Neural crest cell (in vitro differentiated cells): ENCODE measurements at regions not wholly inside any gene's neighbourhood (a gene's known extent, or its start where the extent isn't known, plus 50 kb on each side); places are given as distances from the start of the nearest gene placed in this dataset.

Experiments
- DNase-seq: peaks from one replicate; pipeline ENCODE4 v3.0.0; 2021; ENCODE audit warnings: low read depth, mixed read lengths, low spot score
- H3K27ac Mint-ChIP-seq: one replicate; pipeline ENCODE4 v1.8.0; 2021; ENCODE audit warnings: mild to moderate bottlenecking, mixed read lengths; ENCODE audit not compliant: unreplicated experiment
- H3K27me3 Mint-ChIP-seq: 2 replicates; pipeline ENCODE4 v1.8.0; 2021; ENCODE audit warnings: low read depth, mild to moderate bottlenecking, mixed read lengths
- H3K36me3 Mint-ChIP-seq: 2 replicates; pipeline ENCODE4 v1.8.0; 2021; ENCODE audit warnings: low read depth, mild to moderate bottlenecking, mixed read lengths
- H3K4me1 Mint-ChIP-seq: 2 replicates; pipeline ENCODE4 v1.8.0; 2021; ENCODE audit warnings: mixed read lengths
- H3K4me3 Mint-ChIP-seq: one replicate; pipeline ENCODE4 v1.8.0; 2021; ENCODE audit warnings: mild to moderate bottlenecking, mixed read lengths
- H3K9me3 Mint-ChIP-seq: 2 replicates; pipeline ENCODE4 v1.8.0; 2021; ENCODE audit warnings: mixed read lengths
- CTCF ChIP-seq: fragments of 200-600 bp; sonication (generic); conservative IDR thresholded peaks from 2 replicates; pipeline ENCODE4 v1.5.0; 2021; ENCODE audit warnings: antibody characterized with exemption, mild to moderate bottlenecking

GRCh38 chr13:112182251-112182650, 115.3 kb downstream of the SOX1 start:
- H3K4me3 Mint-ChIP-seq: no peak overlapping the region
- no peaks in the 10 kb centered on the region for H3K27me3 Mint-ChIP-seq
- H3K27ac Mint-ChIP-seq: no peak overlapping the region
- no peak for DNase-seq
- no peak for TF ChIP-seq CTCF
- H3K9me3 Mint-ChIP-seq: no peaks in the 10 kb centered on the region
- no peaks in the 10 kb centered on the region for H3K36me3 Mint-ChIP-seq
- peaks cover 15% of the 10 kb centered on the region for H3K4me1 Mint-ChIP-seq

- H3K36me3 Mint-ChIP-seq: no peaks in the 10 kb centered on the region
- peaks cover 15% of the 10 kb centered on the region for H3K4me1 Mint-ChIP-seq
- H3K27me3 Mint-ChIP-seq: no peaks in the 10 kb centered on the region
- no peak overlapping the region for H3K27ac Mint-ChIP-seq
- DNase-seq: no peak
- H3K4me3 Mint-ChIP-seq: no peak overlapping the region
- TF ChIP-seq CTCF: no peak
- H3K9me3 Mint-ChIP-seq: no peaks in the 10 kb centered on the region
These were observed 116.0 kb downstream of the SOX1 start for GRCh38 chr13:112182846-112183531.

- no peak for DNase-seq
- Mint-ChIP-seq H3K27me3 (no peaks in the 10 kb centered on the region), H3K27ac (no peak overlapping the region), H3K36me3 (no peaks in the 10 kb centered on the region), H3K4me1 (peaks cover 15% of the 10 kb centered on the region), H3K9me3 (no peaks in the 10 kb centered on the region), H3K4me3 (no peak overlapping the region)
- TF ChIP-seq CTCF: no peak
These were observed 116.7 kb downstream of the SOX1 start for GRCh38 chr13:112183532-112184090.

- DNase-seq: no peak
- TF ChIP-seq CTCF: no peak
- H3K36me3 Mint-ChIP-seq: no peaks in the 10 kb centered on the region
- no peak overlapping the region for H3K27ac Mint-ChIP-seq
- H3K9me3 Mint-ChIP-seq: no peaks in the 10 kb centered on the region
- H3K27me3 Mint-ChIP-seq: no peaks in the 10 kb centered on the region
- H3K4me1 Mint-ChIP-seq: peaks cover 15% of the 10 kb centered on the region
- no peak overlapping the region for H3K4me3 Mint-ChIP-seq
These were observed 117.3 kb downstream of the SOX1 start for GRCh38 chr13:112184261-112184660.

GRCh38 chr13:112184851-112185371, 118.0 kb downstream of the SOX1 start:
- H3K4me1 Mint-ChIP-seq: peaks cover 15% of the 10 kb centered on the region
- no peak overlapping the region for H3K27ac Mint-ChIP-seq
- no peak for DNase-seq
- H3K9me3 Mint-ChIP-seq: peaks cover 1% of the 10 kb centered on the region
- no peak overlapping the region for H3K4me3 Mint-ChIP-seq
- no peaks in the 10 kb centered on the region for H3K36me3 Mint-ChIP-seq
- TF ChIP-seq CTCF: no peak
- H3K27me3 Mint-ChIP-seq: no peaks in the 10 kb centered on the region
